GM21360 (cell line): ENCODE measurements at regions not wholly inside any gene's neighbourhood (a gene's known extent, or its start where the extent isn't known, plus 50 kb on each side); places are given as distances from the start of the nearest gene placed in this dataset.

Source experiments
- ATAC-seq: cut with Tn5 transposase; IDR thresholded peaks from one replicate; pipeline ENCODE4 v1.9.1; 2021; ENCODE audit warnings: mild to moderate bottlenecking, moderate library complexity; ENCODE audit not compliant: unreplicated experiment

DNA sequence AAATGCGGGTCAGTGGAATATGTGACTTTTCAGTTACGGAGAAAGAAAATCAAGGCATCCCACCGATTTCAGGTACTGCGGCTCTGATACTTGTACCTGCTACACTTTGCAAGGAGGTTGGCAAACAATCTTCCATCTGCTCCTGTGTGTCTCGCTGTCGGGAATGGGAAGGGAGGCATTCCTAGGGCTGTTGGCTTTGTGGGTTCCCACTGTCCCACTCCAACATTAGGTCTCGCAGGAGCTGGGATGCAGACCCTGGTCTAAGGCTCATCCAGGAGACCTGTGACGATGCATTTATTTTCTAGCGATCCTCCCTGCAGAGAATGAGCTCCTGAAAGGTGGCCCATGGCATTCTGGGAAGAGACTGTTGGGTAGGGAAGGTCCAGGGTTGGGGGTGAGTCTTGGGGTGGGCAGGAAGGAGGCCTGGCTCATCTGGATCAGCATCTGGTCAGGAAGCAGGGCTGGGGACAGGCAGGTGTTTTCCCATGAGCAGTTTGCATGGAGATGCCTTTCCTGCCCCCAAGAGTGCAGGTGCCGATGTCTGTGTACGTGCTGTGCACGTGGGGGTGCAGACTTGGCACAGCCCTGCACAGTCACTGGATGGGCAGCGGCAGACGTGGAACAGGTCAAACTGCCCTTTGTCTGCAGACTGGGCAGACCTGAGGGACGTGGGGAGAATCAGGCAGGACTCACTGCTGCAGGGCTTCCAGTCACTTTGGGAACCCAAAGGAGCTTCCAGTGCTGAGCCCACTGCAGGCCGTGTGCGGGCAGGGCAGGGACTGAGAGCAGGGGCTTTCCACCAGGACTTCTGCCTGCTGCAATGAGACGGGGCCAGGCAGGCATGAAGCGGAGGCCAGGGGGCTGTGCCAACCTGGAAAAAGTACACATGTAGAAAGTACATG lies 152.4 kb downstream of the TEX29 start:
- ATAC-seq: no peak

- no peak for ATAC-seq
Observed at GRCh38 chr13:111474136-111475002, 153.9 kb downstream of the TEX29 start.

- no peak for ATAC-seq
Observed at GRCh38 chr13:111475488-111475887, 155.0 kb downstream of the TEX29 start.

GRCh38 chr13:111476197-111476596 lies 155.8 kb downstream of the TEX29 start:
- ATAC-seq: no peak

GRCh38 chr13:111479412-111479811 lies 159.0 kb downstream of the TEX29 start:
- no peak for ATAC-seq

DNA sequence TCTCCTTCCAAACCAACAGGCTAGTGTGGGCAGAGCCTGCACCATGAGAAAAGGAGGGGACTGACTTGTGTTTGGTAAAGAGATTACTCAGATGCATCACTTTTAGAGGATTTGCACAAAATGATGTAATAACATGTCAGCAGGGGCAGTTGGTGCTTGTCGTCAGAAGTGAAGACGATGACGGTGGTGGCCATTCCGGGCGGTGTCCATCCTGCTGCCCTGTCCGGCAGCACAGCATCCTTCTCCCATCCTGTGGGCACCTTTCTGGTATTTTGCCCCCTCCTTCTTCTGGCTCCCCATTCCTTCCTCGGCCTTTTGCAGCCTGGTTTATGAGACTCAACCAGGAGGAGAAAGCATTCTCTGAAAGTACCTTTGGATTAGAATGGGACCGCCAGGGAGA lies 160.1 kb downstream of the TEX29 start:
- ATAC-seq: no peak

GRCh38 chr13:111480976-111481375 lies 160.5 kb downstream of the TEX29 start:
- no peak for ATAC-seq

GRCh38 chr13:111482126-111482525 lies 161.7 kb downstream of the TEX29 start:
- ATAC-seq: no peak

- no peak for ATAC-seq
Observed at GRCh38 chr13:111482806-111483620, 162.6 kb downstream of the TEX29 start.

GRCh38 chr13:111483621-111483987 lies 163.2 kb downstream of the TEX29 start:
- ATAC-seq: no peak

- ATAC-seq: no peak
Observed at GRCh38 chr13:111484141-111484925, 163.9 kb downstream of the TEX29 start.

- ATAC-seq: no peak
Observed at GRCh38 chr13:111484959-111485358, 164.5 kb downstream of the TEX29 start.

DNA sequence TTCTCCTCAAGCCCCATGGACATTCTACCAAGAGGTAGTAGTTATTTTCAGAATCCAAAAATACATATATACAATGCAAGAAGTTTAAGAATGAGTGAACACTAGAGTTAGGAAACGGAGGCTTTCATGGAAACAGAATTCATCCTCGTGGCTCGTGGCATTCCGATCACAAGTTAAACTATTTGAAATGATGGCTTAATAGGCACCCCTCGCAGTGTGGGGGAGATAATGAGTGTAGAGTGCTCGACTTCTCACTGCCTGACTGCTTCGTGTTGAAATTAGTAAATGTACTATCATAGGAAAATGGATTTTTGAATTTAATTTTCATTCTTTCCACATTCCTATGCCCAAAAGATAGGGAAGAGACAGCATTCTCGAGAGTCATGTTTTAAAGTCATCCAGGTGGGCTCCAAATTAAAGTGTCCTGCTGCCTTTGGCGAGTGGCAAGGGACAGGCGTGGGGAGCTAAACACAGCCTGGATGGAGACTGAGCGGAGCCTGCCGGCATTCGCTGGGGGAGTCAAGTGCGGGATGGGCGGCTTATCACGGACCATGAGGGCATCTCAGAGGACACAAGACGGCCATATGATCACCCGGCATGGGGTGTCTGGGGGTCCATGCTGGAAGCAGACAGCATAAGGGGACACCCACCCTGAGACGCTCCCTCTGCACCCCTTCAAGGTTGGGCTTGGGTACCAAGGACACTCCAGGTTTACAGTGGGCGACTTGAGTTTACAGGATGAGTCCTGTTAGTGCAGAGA lies 165.2 kb downstream of the TEX29 start:
- no peak for ATAC-seq

- no peak for ATAC-seq
Observed at GRCh38 chr13:111486331-111486730, 165.9 kb downstream of the TEX29 start.

- no peak for ATAC-seq
Observed at GRCh38 chr13:111486801-111487200, 166.4 kb downstream of the TEX29 start.

- no peak for ATAC-seq
Observed at GRCh38 chr13:111488486-111489132, 168.2 kb downstream of the TEX29 start.

GRCh38 chr13:111489301-111489700 lies 168.9 kb downstream of the TEX29 start:
- ATAC-seq: no peak

DNA sequence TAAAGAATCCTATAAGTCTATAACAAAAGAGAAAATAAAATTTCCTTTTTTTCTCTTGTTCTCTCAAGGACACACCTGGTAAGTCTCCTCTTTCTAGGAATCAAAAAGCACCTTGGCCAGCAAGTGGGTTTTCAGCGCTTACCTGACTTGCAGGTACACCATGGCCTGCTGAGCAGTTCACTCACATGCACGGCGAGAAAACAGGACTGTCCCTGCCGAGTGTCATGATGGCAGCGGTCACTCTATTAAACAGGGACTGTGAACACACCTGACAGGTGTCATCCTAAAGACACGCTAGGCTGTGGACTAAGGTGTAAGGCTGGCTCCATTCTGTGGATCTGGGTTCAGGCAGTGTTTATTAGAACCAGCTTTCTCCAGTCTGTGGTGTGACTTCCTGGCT lies 170.2 kb downstream of the TEX29 start:
- no peak for ATAC-seq

DNA sequence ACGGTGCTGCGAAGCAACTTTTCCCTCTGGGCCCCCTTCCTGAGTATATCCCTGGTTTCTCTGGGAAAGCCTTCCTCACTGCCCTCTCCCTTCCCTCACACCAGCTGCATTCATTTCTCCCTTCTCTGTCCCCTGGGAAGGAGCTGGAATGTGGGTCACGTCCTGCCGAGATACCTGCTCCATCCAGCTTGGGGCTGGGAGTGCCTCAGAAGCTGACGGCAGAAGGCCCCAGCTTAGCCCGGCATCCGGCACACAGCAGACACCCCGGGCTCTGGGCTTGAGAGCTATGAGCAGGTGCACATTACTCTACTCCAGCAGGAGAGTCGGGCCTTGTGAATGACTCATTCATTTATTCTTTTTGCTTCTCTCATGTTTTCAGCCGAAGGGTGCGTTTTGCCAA lies 170.6 kb downstream of the TEX29 start:
- no peak for ATAC-seq
